D721Med (cell line): ENCODE measurements at regions not wholly inside any gene's neighbourhood (a gene's known extent, or its start where the extent isn't known, plus 50 kb on each side); places are given as distances from the start of the nearest gene placed in this dataset.

ENCODE experiments used
- DNase-seq: peaks from one replicate; pipeline ENCODE4 v3.0.0; 2011; ENCODE audit warnings: low spot score; ENCODE audit not compliant: insufficient read length
- FAIRE-seq: peaks from 2 replicates; lab custom pipeline; 2011; peaks lifted over from hg19 to GRCh38; lab: Jason Lieb, UNC
- TF ChIP-seq, protein P1 (sequence below): IDR thresholded peaks from 2 replicates; pipeline ENCODE4 v1.5.1; 2012; ENCODE audit warnings: mild to moderate bottlenecking, control low read depth; ENCODE audit not compliant: insufficient read depth; ENCODE audit errors: missing control alignments

DNA sequence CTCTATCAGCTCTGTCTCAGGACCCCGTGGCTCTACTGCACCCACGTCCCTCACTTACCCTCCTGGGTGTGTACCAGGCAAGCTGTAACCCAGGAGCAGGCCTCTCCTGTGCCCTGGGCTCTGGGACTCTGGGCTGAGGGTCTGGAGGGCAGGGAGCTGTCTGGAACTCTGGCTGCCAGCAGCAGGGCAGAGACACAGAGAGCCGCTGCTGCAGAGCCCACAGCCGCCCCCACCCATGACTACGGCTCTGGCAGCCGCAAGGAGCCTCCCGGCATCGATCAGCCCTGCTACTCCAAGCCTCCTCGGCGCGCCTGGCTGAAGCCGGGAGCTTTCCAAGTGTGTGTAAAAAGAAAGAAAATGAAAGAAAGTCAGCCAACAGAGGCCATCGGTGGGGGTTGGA, 103.7 kb upstream of the ATP2B2 start:
- TF ChIP-seq, protein P1, sequence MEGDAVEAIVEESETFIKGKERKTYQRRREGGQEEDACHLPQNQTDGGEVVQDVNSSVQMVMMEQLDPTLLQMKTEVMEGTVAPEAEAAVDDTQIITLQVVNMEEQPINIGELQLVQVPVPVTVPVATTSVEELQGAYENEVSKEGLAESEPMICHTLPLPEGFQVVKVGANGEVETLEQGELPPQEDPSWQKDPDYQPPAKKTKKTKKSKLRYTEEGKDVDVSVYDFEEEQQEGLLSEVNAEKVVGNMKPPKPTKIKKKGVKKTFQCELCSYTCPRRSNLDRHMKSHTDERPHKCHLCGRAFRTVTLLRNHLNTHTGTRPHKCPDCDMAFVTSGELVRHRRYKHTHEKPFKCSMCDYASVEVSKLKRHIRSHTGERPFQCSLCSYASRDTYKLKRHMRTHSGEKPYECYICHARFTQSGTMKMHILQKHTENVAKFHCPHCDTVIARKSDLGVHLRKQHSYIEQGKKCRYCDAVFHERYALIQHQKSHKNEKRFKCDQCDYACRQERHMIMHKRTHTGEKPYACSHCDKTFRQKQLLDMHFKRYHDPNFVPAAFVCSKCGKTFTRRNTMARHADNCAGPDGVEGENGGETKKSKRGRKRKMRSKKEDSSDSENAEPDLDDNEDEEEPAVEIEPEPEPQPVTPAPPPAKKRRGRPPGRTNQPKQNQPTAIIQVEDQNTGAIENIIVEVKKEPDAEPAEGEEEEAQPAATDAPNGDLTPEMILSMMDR: no peak
- DNase-seq: no peak
- FAIRE-seq: no peak

DNA sequence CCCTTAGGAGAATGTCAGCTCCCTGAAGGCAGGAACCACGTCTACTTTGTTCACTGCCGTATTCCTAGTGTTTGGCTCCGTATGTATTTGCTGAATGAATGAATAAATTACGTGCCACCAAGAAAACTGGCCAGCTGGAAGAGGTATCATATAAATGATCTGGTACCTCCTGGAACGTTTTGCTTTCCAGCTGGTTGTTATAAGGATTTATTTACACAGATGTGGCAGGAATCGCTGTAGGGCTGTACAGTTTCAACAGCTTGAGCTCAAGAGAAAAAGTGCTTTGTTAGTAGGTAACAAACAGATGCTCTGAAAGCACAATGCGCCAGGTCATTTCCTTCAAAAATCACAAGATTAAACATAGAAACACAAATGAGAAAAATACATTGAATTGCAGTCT, 108.8 kb upstream of the ATP2B2 start:
- TF ChIP-seq, protein P1: no peak
- DNase-seq: no peak

DNA sequence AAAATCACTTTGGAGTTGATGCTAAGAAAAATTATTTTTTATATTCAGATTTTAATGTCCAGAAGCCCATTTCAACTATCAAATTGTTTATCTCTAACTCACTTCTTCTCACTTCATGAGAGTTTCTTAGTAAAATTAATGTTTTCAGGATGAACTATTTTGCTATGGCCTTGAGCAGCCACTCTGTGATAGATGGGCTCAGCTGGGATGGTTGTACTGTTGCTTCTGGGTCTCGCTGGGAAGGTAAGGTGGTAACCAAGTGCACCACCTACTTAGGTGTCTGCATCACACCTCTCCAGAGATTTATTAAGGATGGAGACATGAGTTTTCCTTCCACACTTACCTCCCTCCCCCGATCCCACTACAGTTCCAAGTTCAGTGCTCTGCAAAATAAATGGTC, 110.3 kb upstream of the ATP2B2 start:
- TF ChIP-seq, protein P1: no peak
- FAIRE-seq (no peak), DNase-seq (no peak)

More for the DNA sequence above, 108.8 kb upstream of the ATP2B2 start:
- FAIRE-seq: no peak

DNA sequence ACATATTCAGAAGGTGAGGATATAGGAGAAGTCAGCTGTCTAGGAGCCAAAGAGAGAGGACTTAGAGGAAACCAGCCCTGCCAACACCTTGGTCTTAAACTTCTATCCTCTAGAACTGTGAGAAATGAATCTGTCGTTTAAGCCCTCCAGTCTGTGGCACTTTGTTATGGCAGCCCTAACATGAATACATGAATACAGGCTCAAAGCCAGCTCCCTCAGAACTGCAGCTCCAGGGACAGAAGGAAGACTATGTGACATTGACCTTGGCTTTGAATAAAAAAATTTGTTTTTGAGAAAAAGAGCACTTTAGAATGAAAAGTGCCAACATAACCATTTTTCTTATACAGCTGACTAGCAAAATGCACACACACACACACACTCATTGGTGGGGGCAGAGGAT, 110.9 kb upstream of the ATP2B2 start:
- TF ChIP-seq, protein P1: no peak
- DNase-seq (no peak), FAIRE-seq (no peak)

GRCh38 chr3:10619989-10620832, 114.8 kb upstream of the ATP2B2 start:
- FAIRE-seq (no peak), DNase-seq (no peak)
- TF ChIP-seq, protein P1: no peak

DNA sequence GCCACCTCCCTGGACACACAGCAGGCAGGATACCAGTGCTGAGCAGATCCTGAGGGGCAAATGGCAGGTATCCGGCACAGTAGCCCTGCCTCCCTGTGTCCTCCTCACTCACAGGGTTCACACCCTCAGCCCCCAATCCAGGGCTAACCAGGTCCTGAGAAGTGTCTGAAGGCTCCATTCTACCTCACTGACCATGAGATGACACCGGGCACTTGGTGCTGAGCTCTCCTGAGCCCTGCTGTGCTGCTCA, 115.4 kb upstream of the ATP2B2 start:
- TF ChIP-seq, protein P1: no peak
- FAIRE-seq (no peak), DNase-seq (no peak)

- FAIRE-seq: no peak
These were observed 118.3 kb upstream of the ATP2B2 start for GRCh38 chr3:10623578-10624275.

More at GRCh38 chr3:10623578-10624275, 118.3 kb upstream of the ATP2B2 start:
- no peak for DNase-seq
- TF ChIP-seq, protein P1: no peak
